HUDEP-2 (cell line): ENCODE measurements at regions not wholly inside any gene's neighbourhood (a gene's known extent, or its start where the extent isn't known, plus 50 kb on each side); places are given as distances from the start of the nearest gene placed in this dataset.

Experiments used
- DNase-seq, 76 experiments: peaks; one replicate each; lab custom pipeline; 2025; ENCODE audit not compliant: unreplicated experiment in 76 of 76; lab: John Stamatoyannopoulos, UW

DNA sequence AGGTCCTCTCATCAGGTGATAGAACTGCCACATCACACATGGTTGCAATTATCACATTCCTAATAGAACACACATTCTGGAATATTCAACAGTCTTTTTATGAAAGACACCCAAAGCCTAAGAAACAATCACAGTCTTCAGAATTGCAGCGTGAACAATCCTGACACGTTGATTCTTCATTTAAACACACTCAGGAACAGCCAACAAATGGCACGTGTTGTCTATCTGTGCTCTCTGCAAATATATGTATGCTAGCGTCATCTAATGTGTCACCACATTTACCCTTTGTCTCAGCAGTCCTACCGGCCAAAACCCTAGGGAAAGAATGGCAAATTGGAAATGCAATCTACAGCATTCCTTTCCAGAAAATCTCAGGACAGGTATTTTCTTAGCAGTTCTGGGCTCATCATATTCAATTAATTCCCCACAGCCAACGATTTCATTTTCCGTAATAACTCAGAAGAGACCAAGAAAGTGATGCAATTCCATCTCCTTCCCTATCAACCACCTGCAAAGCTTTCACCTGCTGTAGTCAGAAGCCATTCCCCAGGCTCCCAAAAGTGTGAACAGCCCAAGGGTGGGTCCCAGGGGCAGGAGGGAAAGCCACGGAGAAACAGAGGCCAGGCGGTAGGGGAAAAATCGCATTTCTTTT is 280.3 kb upstream of the JARID2 start:
- DNase-seq: no peak

DNA sequence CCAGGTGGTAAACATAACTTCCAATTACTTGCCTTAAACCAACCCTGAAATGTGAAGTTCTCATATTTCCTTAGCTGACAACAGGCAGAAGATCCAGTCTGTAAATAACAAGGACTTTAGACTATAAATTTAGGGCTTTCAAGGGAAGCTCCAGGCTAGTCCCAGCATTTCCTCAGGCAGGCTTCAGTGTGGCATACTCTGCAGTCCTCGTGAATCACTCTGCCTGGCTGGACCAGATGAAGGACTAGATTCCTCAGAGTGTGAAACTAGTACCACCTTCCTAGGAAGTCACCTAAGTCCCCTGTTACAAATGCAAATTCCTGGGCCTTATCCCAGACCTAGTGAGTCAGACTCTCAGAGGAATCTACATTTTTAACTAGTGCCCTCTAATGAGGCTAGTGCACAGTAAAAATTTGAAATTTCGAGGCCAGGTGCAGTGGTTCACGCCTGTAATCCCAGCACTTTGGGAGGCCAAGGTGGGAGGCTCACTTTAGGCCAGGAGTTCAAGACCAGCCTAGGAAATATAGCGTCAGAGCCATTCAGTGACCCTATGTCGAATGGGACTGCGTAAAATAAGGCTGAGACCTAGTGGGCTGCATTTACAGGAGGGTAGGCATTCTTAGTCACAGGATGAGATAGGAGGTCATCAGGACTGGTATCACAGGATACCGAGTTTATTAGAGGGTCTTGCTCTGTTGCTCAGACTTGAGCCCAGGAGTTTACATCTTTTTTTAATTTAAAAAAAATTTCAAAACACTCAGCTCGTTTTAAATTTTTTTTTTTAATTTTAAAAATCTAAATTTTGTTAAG is 279.6 kb upstream of the JARID2 start:
- no peak for DNase-seq

DNA sequence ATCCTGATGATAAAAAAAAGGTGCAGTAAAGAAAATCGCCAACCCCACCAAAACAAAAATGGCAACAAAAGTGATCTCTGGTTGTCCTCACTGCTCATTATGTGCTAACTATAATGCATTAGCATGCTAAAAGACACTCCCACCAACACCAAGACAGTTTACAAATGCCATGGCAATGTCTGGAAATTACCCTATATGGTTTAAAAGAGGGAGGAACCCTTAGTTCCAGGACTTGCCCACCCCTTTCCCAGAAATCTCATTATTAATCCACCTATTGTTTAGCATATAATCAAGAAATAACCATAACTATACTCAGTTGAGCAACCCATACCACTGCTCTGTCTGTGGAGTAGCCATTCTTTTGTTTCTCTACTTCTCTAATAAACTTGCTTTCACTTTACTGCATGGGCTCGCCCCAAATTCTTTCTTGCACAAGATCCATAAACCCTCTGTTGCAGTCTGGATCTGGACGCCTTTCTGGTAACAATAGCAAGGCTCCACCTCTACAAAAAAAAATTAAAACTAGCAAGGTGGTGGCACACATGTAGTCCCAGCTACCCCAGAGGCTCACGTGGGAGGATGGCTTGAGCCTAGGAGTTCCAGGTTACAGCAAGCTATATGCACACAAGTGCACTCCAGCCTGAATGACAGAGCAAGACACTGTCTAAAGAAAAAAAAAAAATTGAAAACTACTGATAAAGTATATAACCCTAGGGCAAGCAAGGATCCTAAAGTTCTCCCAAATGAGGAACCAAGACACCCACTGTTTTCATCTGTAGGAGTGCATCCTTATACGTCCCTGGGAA is 278.8 kb upstream of the JARID2 start:
- DNase-seq: peak in 2 of 76 experiments; percentile 14 to 17

DNA sequence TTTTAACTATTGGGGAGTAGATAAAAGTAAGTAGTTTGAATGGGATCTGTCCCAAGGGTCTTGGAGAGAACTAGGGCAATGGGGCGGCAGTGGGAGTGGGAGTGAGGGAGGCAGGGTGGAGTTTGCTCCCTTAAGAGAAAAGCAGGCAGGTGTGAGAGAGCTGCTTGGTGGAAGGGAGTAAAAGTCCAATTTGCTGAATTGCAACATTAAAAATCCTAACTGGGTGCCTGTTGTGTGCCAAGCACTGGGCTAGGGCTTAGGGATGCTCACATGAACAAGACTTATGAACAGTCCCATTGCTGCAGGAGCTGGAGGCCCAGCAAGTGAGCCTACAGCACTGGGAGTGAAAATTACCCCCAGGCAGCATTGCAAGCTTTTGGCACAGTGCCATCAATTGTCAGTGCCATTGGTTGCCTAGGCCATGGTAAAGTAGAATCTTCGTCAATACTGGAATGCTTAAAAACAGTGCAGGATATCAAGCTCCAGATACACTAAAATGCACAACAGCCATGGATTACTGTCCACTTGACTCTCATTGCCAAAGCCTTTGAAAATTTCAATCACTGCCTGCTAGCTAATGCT is 277.7 kb upstream of the JARID2 start:
- peak in 4 of 76 experiments; percentile 4 to 38 (median 18) for DNase-seq

DNA sequence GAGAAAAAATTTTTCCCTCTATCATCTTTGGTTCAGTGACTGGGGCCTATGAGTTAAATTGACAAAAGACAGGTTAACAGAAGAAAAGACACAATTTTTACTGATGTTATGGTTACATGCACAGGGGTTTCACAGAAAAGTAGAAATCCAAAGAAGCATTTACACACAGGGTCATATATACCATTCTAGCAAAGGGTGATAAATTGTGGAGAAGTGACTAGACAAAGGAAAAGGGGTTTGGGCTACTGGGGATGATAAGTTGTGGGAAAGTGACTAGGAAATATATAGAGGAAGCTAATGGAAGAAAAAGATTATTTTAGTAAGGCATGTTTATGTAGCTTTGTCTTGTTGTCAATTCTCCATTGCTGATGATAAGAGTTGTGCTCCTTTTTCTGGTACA is 276.7 kb upstream of the JARID2 start:
- no peak for DNase-seq

DNA sequence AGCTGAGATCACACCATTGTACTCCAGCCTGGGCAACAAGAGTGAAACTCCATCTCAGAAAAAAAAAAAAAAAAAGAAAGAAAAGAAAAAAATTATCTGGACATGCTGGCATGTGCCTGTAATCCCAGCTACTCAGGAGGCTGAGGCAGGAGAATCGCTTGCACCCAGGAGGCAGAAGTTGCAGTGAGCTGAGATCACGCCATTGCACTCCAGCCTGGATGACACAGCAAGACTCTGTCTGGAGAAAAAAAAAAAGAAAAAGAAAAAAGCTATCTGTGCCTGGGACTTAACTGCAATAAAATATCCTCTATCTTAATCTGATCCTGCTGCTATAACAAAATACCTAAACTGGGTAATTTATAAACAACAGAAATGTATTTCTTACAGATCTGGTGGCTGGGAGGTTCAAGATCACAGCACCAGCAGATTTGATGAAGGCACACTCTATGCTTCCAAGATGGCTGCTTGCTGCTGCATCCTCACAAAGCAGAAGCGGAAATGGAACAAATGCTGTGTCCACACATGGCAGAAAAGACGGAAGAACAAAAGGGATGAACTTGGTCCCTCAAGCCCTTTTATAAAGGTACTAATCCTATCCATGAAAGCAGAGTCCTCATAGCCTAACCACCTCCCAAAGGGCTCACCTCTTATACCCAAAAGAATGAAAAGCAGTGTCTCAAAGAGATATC is 273.3 kb upstream of the JARID2 start:
- DNase-seq: no peak

DNA sequence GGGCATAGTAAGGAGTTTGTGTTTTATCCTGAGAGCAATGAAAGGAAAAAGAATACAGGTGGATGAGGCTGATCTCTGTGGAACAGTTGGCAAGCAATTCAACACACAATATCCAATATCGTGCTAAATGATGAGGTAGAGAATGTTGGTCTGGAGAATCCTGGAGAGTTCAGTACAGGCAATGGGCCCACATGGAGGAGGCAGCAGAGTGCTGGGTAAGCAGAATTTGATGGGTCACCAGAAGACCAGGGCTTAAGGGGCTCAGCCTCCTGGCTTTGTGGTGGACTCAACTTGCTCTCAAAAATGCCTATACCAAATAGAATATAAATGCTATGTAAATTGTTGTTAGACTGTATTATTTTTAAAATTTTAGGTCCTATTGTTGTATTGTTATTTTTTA is 271.5 kb upstream of the JARID2 start:
- no peak for DNase-seq

DNA sequence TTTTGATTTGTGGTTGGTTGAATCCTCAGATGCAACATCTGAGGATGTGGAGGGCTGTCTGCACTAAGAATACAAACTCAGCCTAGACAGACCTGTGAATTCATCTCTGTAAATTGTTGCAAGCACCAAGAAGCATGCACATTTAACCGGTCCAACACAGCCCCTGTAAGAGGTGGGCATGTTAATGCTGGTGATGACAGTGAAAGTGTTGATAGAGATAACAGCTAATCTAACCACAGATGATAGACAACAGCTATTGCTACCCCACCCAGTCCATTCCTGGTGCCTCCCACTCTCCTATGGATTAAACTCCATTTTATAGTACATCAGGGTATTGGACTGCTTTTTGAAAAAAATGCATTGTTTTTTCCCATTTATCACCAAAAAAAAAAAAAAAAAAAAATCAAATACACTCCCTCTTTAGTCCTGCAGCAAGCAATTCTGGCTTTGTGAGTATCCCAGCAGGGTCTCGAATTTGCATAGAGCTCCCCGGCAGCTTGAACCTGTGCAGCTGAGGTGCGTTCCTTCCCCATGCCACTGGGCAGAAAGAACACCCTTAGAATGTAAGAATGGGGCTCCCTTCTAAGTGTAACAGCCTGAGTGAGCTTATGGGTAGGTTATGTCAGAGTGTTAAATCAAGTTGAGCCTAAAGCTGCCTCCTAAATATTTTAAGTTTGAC is 270.9 kb upstream of the JARID2 start:
- DNase-seq: peak in 16 of 76 experiments; percentile 12 to 62 (median 30)

DNA sequence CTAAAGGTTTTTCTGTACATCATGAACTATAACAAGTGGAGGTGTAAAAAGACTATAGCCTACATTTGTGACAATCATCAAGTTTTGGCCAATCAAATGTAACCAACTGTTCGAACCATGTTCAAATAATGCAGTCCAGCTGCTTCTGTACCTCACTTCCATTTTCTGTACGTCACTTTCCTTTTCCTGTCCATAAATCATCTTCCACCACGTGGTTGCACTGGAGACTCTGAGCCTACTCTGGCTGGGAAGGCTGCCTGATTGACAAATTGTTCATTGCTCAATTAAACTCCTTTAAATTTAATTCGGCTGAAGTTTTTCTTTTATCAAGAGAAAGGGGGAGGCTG is 270.4 kb upstream of the JARID2 start:
- no peak for DNase-seq

DNA sequence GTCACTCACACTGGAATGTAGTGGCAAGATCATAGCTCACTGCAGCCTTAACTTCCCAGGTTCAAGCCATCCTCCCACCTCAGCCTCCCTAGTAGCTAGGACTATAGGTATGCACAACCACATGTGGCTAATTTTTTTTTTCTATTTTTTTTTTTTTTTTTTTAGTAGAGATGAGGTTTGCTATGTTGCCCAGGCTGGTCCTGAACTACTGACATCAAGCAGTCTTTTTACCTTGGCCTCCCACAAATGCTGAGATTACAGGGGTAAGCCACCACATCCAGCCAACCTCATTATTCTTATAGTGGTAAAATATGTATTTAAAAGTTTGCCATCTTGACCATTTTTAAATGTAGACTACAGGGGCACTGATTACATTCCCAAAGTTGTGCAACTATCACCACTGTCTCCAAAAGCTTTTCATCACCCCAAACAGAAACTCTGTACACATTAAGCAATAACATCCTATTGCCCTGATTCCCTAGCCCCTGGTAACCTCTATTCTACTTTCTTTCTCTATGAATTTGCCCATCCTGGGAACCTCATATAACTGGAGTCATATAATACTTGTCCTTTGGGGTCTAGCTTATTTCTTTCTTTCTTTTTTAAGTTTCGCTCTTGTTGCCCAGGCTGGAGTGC is 268.0 kb upstream of the JARID2 start:
- no peak for DNase-seq

DNA sequence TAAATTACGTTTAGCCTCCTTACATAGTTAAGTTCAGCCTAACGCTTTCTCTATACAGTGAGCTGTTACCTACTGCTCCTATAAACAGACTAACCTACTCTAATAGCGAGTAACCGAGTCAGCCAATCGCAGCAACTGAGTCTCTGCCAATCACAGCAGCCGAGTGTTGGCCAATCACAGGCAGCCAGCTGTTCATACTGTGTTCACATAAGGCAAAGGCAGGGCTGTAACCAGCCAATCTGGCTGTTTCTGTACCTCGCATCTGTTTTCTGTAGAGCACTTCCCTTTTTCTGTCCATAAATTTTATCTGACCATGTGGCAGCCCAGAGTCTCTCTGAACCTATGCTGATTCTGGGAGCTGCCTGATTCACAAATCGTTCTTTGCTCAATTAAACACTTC is 263.9 kb upstream of the JARID2 start:
- DNase-seq: peak in 36 of 76 experiments; percentile 7 to 67 (median 34)

DNA sequence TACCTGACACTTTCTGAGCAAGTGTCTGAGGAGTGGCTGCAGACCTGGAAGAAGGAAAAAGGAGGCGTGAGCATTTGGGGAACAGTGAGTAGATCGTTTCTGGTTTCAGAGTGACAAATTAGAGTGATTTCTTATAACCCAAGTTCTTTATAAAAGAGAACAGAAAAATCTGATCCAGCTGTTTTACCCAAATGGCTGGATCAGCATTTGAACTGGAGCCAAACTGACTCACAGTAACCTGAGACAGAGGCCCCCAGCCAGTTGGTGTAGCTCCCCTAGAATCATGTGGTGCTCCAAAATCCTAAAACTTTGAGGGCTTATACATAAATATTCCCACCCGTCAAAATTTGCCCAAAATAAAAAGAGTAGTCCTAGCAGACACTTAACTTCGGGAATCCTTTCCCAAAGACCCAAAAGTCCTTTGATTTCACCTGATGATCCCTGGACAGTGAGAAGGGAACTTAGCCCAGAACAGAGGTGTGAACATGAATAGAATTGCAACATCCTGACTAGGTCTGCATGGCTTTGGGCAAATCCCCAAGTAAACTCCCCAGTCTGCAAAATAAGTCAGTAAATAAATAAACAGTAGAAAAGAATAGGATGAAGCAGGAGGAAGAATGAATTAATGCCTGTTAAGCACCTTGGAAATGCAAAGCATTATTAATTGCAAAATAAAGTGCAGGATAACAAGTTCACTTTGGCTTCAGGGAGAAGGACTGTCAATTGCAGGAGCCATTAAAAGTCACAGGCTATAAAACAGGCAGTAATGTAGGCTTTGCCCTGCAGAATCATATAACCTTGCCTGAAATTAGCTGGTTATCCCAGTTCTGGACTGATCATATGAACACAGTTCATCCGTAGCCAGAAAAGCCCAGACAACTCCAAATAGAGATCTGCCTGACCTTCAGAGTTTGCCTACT is 262.0 kb upstream of the JARID2 start:
- DNase-seq: no peak

DNA sequence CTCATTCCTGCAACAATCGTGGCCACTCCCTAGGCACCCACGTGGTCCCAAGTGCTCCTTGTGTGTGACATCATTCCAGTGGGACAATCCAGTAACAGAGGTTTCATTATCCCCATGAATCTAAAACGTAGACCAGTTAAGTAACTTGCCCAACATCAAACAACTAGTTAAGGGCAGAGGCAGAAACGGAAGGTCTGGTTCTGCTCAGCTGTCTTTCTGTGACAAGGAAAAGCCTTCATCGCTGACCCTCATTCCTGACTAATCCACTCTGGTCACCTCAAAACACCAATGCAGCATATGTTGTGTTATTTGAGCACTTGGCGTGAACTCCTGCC is 261.4 kb upstream of the JARID2 start:
- DNase-seq: no peak

DNA sequence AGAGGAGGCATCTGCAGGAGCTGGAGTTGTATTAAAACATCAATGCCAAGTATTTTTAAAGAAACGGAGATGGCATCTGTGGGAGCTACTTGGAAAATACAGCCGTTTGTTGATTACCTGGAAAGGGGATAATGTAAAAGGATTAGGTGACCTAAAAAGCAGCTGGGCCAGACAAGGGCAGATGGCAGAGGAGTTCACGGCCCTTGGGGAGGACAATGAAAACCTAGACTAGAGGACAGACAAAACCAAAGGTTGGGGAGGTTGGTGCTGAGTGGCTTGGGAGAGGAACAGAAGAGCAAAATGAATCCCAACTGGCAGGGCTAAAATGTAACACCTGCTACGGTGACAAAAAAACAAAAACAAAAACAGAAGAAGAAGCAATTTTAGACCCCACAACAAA is 260.5 kb upstream of the JARID2 start:
- DNase-seq: no peak

DNA sequence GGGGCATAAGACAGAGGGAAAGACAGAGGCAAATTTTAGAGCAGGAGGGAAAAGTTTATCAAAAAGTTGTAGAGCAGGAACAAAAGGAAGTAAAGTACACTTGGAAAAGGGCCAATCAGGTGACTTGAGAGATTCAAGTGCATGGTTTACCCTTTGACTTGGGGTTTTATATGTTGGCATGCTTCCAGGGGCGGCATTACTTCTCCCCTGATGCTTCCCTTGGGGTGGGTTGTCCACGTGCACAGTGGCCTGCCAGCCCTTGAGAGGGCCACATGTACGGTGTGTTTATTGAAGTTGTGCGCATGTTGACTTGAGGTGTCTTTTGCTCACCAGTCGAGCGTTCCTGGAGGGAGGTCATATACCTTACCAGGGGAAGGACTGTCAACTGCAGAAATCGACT is 259.5 kb upstream of the JARID2 start:
- no peak for DNase-seq

DNA sequence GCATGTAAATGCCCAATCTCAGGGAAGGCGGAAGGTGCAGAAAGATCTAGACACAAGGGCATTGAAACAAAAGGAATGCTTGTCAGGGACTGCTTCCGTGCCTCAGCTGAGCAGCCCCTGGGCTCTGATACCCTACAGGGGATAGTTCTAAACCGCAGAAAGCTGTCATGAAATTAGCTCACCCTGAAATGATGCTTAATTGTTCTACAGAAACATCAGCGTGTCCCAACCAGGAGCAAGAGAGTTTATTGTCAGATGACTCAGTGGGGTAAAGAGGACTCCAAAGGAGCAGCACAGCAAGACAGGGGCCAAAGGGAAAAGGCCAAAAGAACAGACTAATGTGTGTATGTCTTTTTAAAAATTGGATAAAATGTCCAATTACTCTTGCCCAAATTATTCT is 258.4 kb upstream of the JARID2 start:
- DNase-seq: no peak

DNA sequence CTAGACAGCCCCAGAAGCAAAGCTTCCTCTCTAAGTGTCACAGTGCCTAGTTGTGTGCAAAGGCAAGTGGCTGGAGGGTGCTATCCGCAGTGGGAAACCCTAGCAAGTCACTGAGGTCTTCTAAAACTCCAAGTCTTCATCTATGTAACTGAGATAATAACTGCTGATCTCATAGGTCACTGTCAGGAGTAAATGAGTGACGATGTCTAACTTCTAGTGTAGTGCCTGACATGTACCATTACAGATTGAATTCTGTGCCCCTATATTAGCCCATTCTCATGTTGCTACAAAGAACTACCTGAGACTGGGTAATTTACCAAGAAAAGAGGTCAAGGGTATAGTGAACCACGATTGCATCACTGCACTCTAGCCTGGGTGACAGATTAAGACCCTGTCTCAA is 253.5 kb upstream of the JARID2 start:
- DNase-seq: no peak

DNA sequence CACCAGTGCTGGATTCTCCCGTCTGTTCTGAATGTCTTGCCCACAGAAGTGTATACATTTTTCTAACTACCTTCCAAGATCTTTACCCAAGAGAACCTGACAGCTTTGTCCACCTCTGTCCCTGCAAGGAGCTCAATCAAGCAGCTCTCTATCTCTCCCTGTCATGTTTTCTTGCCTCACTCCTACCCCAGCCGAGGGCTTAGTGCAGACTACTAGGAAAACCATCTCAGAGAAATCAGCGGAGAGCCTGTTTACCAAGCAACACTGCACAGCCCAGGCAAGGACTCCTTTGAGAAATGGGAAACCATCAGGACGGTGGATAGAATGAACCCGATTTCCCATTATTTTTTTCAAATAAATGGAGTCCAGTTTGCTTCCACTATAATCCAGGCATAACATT is 250.7 kb upstream of the JARID2 start:
- DNase-seq: no peak
